Endothelial cell of umbilical vein (primary cell): ENCODE measurements at regions not wholly inside any gene's neighbourhood (a gene's known extent, or its start where the extent isn't known, plus 50 kb on each side); places are given as distances from the start of the nearest gene placed in this dataset.

Experiments
- BruUV-seq: library from RNA; stranded (reverse); fragments of 400-500 nt; replicated peaks from 2 replicates; lab custom pipeline; 2021; lab: Mats Ljungman, UMichigan
- CTCF ChIA-PET: fragments of 300-600, 350-600 bp; sonication (Branson Sonifier 250); formaldehyde crosslinking; loops from one replicate; lab custom pipeline; 2021; ENCODE audit warnings: antibody characterized with exemption, inconsistent platforms; lab: Charles Lee
- POLR2A ChIA-PET: fragments of 300-600, 350-600 bp; sonication (Branson Sonifier 250); formaldehyde crosslinking; loops from one replicate; lab custom pipeline; 2021; ENCODE audit warnings: antibody characterized with exemption, inconsistent platforms; lab: Charles Lee
- DNase-seq: peaks from one replicate; pipeline ENCODE4 v3.0.0-alpha.2; 2011; ENCODE audit warnings: low read depth, low spot score
- FAIRE-seq: peaks from 2 replicates; lab custom pipeline; 2011; peaks lifted over from hg19 to GRCh38; lab: Jason Lieb, UNC
- H2AFZ ChIP-seq: 2 replicates; pipeline ENCODE4 v1.6.0; 2012; ENCODE audit warnings: low read depth, low read length, control low read depth, inconsistent platforms
- H3K27ac ChIP-seq: 2 replicates; pipeline ENCODE4 v1.5.1; 2011; ENCODE audit warnings: low read depth, mild to moderate bottlenecking, control low read depth, low read length, moderate library complexity; ENCODE audit not compliant: insufficient read depth
- H3K27me3 ChIP-seq, 2 experiments: 2 replicates each; pipeline versions ENCODE4 v1.6.0 to v1.6.1; 2011; ENCODE audit warnings: low read length in 2 of 2, mixed read lengths in 1 of 2; ENCODE audit not compliant: control insufficient read depth in 2 of 2, insufficient read depth in 2 of 2
- H3K36me3 ChIP-seq, 2 experiments: 2 replicates in 1 of 2; 3 replicates in 1 of 2; pipeline ENCODE4 v1.5.1; 2011; ENCODE audit warnings: low read length in 2 of 2, mild to moderate bottlenecking in 1 of 2, moderate library complexity in 1 of 2; ENCODE audit not compliant: control insufficient read depth in 2 of 2, insufficient read depth in 2 of 2; ENCODE audit errors: extremely low read depth in 1 of 2
- H3K4me1 ChIP-seq: 3 replicates; pipeline ENCODE4 v1.5.1; 2011; ENCODE audit warnings: mild to moderate bottlenecking, low read length; ENCODE audit not compliant: control insufficient read depth, insufficient read depth; ENCODE audit errors: extremely low read depth
- H3K4me2 ChIP-seq: 2 replicates; pipeline ENCODE4 v1.6.1; 2011; ENCODE audit warnings: low read length, control low read depth, mixed read lengths; ENCODE audit not compliant: insufficient read depth
- H3K4me3 ChIP-seq, 3 experiments: fragments of 200-600 bp in 1 of 3; sonication (generic), shearing (Covaris generic) in 1 of 3; replicated peaks in 1 of 3; 2 replicates each; pipeline ENCODE4 v1.5.1; 2011 to 2016; ENCODE audit warnings: control low read depth in 3 of 3, low read length in 3 of 3, mild to moderate bottlenecking in 2 of 3, inconsistent platforms in 1 of 3, low read depth in 1 of 3, moderate library complexity in 1 of 3; ENCODE audit not compliant: insufficient read depth in 1 of 3
- H3K79me2 ChIP-seq: 2 replicates; pipeline ENCODE4 v1.6.0; 2012; ENCODE audit warnings: low read length, inconsistent platforms; ENCODE audit not compliant: control insufficient read depth, insufficient read depth
- H3K9ac ChIP-seq: replicated peaks from 2 replicates; pipeline ENCODE3; 2011; ENCODE audit warnings: low read length, control low read depth; ENCODE audit not compliant: insufficient read depth; ENCODE audit errors: extremely low read depth
- H3K9me1 ChIP-seq: replicated peaks from 3 replicates; pipeline ENCODE4 v1.6.0; 2011; ENCODE audit warnings: mild to moderate bottlenecking, low read length; ENCODE audit not compliant: control insufficient read depth, insufficient read depth; ENCODE audit errors: extremely low read depth
- H3K9me3 ChIP-seq: replicated peaks from 2 replicates; pipeline ENCODE4 v1.5.1; 2012; ENCODE audit warnings: low read length, inconsistent platforms; ENCODE audit not compliant: control insufficient read depth, insufficient read depth
- H4K20me1 ChIP-seq: replicated peaks from 2 replicates; pipeline ENCODE3; 2011; ENCODE audit warnings: mild to moderate bottlenecking, low read length; ENCODE audit not compliant: control insufficient read depth, insufficient read depth; ENCODE audit errors: extremely low read depth
- CTCF ChIP-seq, 2 donors: IDR thresholded peaks; 1 replicate in 1 of 2; 2 replicates in 1 of 2; pipeline ENCODE4 v1.5.1; 2011; ENCODE audit warnings: low read length in 2 of 2, mild to moderate bottlenecking in 2 of 2, moderate library complexity in 2 of 2, control low read depth in 1 of 2, inconsistent platforms in 1 of 2, low read depth in 1 of 2; ENCODE audit not compliant: insufficient read depth in 1 of 2; ENCODE audit errors: extremely low read depth in 1 of 2
- FOS ChIP-seq: IDR thresholded peaks from 2 replicates; pipeline ENCODE4 v1.6.1; 2011; ENCODE audit warnings: mild to moderate bottlenecking, low read length, moderate library complexity, borderline replicate concordance; ENCODE audit not compliant: insufficient read depth
- GATA2 ChIP-seq: IDR thresholded peaks from 2 replicates; pipeline ENCODE4 v1.7.0; 2011; ENCODE audit warnings: low read depth, mild to moderate bottlenecking, moderate library complexity, mixed read lengths, low read length; ENCODE audit not compliant: insufficient read length, insufficient read depth
- JUN ChIP-seq: IDR thresholded peaks from 2 replicates; pipeline ENCODE4 v1.6.1; 2011; ENCODE audit warnings: borderline replicate concordance, low read depth; ENCODE audit not compliant: insufficient read length, insufficient read depth
- MYC ChIP-seq: IDR thresholded peaks from one replicate; pipeline ENCODE4 v1.6.1; 2011; ENCODE audit warnings: mild to moderate bottlenecking, low read depth, low read length
- POLR2A ChIP-seq: IDR thresholded peaks from 2 replicates; pipeline ENCODE4 v1.6.1; 2012; ENCODE audit warnings: low read depth, mild to moderate bottlenecking, control low read depth, low read length
- POLR2AphosphoS5 ChIP-seq: IDR thresholded peaks from 2 replicates; pipeline ENCODE4 v1.6.1; 2012; ENCODE audit warnings: low read depth, mild to moderate bottlenecking, control low read depth, low read length, moderate library complexity; ENCODE audit not compliant: insufficient read depth
- dilution Hi-C: fragments of 300-500 bp; cut with MboI; formaldehyde crosslinking; loops from one replicate; pipeline ENCODE4 v1.15.0; 2019; ENCODE audit warnings: low sequenced_read_pairs; ENCODE audit not compliant: extremely low pct_ligation_motif_present
- intact Hi-C: fragments of 100-400 bp; cut with micrococcal nuclease; formaldehyde crosslinking; loops from one replicate; pipeline ENCODE4 v1.10.0; 2022
- TF ChIP-seq, protein P1 (sequence below): IDR thresholded peaks from 2 replicates; pipeline ENCODE4 v1.6.1; 2011; ENCODE audit not compliant: insufficient read depth, insufficient read length

DNA sequence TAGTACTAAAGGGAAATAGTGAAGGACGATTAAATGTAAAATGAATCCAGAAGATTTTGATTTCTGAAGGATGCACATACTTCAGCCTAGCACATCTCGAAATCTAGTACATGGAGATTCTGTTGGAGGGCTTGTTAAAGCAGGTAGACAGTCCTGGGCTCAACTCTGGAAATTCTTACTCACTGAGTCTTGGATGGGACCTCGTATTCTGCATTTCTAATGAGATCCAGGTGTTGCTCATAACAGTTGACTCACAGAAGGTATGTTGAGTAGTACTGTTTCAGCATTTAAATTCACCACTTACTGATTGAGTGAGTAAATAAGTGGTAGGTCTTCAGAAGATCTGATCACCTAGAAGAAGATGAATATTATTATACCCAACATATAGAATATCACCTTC lies 623.4 kb upstream of the SGO1 start:
- H2AFZ ChIP-seq, result no peak overlapping the region
- FAIRE-seq (no peak), DNase-seq (no peak)
- no peak overlapping the region for H3K9ac ChIP-seq
- H3K27me3 ChIP-seq, result no peaks in the 10 kb centered on the region
- H3K9me1 ChIP-seq, result no peaks in the 10 kb centered on the region
- CTCF ChIA-PET, result no interaction called here
- H3K36me3 ChIP-seq, result no peaks in the 10 kb centered on the region
- TF ChIP-seq POLR2AphosphoS5, result no peak
- peaks cover 2% of the 10 kb centered on the region for H3K9me3 ChIP-seq
- intact Hi-C loops (no loop called here), dilution Hi-C loops (no loop called here)
- POLR2A ChIA-PET, result no interaction called here
- no peaks in the 10 kb centered on the region for H3K79me2 ChIP-seq
- no TSS peak for BruUV-seq
- H3K4me1 ChIP-seq, result no peaks in the 10 kb centered on the region
- no peak overlapping the region for H3K27ac ChIP-seq
- H4K20me1 ChIP-seq, result no peaks in the 10 kb centered on the region
- H3K4me2 ChIP-seq, result no peak overlapping the region
- H3K4me3 ChIP-seq, result no peak overlapping the region

- H3K4me3 ChIP-seq, result no peak overlapping the region
- CTCF ChIA-PET, result no interaction called here
- no peaks in the 10 kb centered on the region for H4K20me1 ChIP-seq
- no peak for TF ChIP-seq FOS
- no peak for TF ChIP-seq POLR2AphosphoS5
- TF ChIP-seq JUN, result no peak
- no peak for TF ChIP-seq MYC
- TF ChIP-seq GATA2, result no peak
- TF ChIP-seq, protein P1, sequence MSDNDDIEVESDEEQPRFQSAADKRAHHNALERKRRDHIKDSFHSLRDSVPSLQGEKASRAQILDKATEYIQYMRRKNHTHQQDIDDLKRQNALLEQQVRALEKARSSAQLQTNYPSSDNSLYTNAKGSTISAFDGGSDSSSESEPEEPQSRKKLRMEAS, result no peak
- TF ChIP-seq CTCF (IDR thresholded peaks at IDR 0.05; ENCODE audit: extremely low read depth in 1 of 2, insufficient read depth in 1 of 2, low read depth in 1 of 2, low read length in 2 of 2), result no peak
- no peak for TF ChIP-seq POLR2A
- no peak overlapping the region for H2AFZ ChIP-seq
- DNase-seq (no peak), FAIRE-seq (no peak)
- H3K36me3 ChIP-seq, result no peaks in the 10 kb centered on the region
- dilution Hi-C loops (no loop called here), intact Hi-C loops (no loop called here)
- H3K9me3 ChIP-seq, result peaks cover 2% of the 10 kb centered on the region
- no peak overlapping the region for H3K27ac ChIP-seq
- no peaks in the 10 kb centered on the region for H3K27me3 ChIP-seq
- H3K79me2 ChIP-seq, result no peaks in the 10 kb centered on the region
- H3K9me1 ChIP-seq, result no peaks in the 10 kb centered on the region
- H3K9ac ChIP-seq, result no peak overlapping the region
- no TSS peak for BruUV-seq
- no peaks in the 10 kb centered on the region for H3K4me1 ChIP-seq
- POLR2A ChIA-PET, result no interaction called here
- no peak overlapping the region for H3K4me2 ChIP-seq
Measured at GRCh38 chr3:20808864-20809263, 622.9 kb upstream of the SGO1 start.
